ENCODE measurements at regions not wholly inside any gene's neighbourhood (a gene's known extent, or its start where the extent isn't known, plus 50 kb on each side); places are given as distances from the start of the nearest gene placed in this dataset.
"Not testable (repeated sequence)": the region's sequence is repeated elsewhere in the genome, so short reads cannot be mapped to it uniquely, and the experiment has no call there.

DNA sequence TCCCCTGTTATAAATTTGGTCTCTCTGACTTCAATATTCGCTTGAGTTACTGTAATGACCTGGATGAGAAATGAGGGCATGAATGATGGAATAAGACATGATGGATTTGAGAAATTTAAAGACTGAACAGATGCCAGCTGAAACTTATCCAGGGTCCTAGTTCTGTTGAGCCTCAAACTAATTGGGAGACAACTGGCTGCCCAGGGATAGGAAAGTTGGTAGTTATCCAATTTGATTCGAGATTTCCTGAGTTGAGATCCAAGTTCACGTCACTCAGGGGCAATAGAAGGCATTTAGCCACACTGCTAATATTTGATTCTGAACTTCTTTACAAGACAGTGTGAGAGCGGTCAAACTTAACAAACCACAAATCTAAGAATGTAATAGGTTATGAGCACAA, 159.0 kb upstream of the CXCL13 start:
- no peak for DNase-seq (ENCODE audit: low read depth)

DNA sequence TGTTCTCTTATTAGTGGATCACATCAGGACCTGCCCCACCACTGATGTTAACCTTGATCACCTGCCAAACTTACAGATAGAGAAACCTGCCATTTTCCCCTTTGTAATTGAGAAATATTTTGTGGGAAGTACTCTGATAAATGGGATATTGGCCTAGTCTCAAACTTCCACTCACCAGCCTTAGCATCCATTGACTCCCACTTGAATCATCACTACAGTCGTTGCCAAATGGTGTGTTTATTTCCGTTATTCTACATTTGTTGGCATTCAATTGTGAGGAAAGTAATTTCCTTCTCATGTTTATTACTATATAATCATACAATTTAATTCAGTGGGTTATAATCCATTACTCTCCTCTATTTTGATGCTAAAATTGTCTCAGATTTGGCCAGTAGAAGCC, 156.4 kb upstream of the CXCL13 start:
- DNase-seq (ENCODE audit: low read depth): no peak

DNA sequence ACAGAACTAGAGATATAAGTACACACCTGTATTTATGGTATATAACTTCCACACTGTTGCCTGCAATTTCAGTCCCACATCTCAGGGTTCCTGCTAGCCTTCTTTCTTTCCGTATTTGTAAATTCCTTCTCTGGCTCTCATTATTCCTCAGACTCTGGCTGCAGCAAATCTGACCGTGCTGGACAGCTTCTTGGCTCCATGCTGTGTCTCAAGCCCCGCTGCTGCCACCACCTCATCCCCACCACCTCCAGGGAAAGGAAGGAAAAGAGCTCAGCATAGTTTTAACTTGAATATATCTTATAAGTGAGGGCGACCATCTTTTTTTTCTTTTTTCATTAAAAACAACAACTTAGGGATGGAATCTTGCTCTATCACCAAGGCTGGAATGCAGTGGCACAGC, 155.6 kb upstream of the CXCL13 start:
- DNase-seq (ENCODE audit: low read depth): no peak

DNA sequence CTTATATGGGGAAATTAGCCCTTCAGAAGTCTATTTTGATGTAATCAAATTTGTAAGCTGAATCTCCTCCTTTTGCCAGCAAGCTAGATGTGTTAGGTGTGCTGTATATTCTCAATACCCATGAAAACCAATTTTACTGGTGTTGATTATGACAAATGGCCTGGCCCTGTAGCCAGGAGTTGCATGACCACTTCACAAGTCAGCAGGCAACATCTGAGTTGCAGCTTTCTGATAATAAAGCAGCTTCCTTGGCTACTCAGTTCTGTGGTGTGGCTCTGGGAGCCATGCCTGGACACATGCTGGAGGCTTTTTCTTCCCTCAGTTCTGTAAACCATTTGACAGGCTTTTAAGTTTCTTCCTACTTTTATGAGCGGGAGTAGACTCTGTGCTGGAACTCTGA, 154.1 kb upstream of the CXCL13 start:
- DNase-seq (ENCODE audit: low read depth): no peak

DNA sequence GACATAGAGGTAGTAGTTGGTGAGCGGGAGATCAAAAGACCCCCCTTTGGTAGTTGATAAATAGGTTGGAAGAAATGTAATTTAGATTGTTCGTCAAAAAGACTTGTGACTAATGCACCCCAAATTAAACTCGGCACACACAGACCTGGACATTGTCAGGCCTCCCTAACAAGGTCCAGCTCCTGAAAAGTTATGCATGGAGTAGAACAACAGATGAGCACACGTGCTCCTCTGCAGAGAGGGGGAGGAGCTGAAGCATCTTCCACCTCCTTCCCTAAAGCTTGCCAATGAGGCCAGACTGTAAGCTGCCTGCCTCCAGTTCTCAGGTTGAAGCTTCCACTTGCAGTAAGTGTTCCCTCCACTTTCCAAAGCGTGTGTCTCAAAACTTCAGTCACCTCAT, 153.5 kb upstream of the CXCL13 start:
- DNase-seq (ENCODE audit: low read depth): not testable (repeated sequence)

DNA sequence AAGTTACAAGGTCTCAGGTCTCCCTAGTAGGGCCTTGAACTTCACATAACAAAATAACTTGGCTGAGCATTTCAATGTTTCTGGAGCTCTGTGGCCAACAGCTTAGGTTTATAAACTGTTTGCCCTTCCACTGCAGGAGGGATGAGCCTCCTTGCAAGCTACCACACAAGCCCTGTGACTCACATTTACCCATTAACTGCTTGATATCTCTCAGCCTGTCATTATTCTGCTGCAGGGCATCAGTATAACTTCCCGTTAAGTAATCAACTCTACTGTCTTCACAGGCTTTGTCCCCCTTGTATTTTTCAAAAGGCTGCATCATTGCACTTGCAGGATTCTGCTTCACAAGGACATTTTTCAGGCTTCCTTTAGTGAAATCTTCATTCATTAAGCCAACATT, 151.7 kb upstream of the CXCL13 start:
- no peak for DNase-seq (ENCODE audit: low read depth)

DNA sequence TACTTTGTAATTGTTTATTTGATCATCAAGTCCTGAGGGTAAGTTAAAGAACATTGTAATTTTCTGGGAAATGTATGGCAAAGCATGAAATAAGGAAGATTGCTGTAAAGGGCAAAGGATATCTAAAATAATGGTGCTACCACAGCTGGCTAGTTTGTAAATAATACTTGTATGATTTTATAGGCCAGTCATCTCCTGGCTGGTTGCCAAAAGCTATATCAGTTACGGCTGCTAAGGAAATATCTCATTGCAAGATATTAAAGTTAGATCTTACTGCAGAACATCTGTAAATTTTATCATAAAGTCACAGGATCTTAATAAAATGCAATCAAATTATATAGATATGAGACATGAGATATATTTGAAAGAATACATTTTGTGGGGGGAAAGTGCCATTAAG, 150.8 kb upstream of the CXCL13 start:
- DNase-seq (ENCODE audit: low read depth): no peak

DNA sequence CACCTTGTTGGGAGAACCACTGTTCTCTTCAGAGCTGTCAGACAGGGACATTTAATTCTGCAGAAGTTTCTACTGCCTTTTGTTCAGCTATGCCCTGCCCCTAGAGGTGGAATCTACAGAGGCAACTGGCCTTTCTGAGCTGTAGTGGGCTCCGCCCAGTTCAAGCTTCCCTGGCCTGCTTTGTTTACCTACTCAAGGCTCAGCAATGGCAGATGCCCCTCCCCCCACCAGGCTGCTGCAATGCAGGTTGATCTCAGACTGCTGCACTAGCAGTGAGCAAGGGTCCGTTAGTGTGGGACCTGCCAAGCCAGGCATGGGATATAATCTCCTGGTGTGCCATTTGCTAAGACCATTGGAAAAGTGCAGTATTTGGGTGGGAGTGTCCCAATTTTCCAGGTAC, 141.5 kb upstream of the CXCL13 start:
- DNase-seq (ENCODE audit: low read depth): not testable (repeated sequence)

DNA sequence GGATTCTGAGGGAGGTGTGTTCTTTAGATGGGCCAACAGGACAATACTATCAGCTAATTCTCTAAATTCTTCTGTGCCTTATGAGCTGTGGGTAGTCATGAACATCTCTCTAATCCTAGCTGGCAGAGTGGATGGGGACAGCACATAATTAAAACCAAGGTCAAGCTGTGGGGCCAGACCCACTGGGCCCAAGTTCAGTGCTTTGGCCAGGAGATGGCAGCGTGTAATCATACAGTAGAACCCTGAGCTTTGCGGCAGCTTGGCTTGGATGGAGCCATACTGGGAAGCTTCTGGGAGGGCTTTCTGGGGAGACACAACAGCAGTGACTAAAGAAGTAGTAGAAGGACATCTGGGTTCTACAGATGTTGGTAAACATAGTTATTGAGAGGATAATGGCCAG, 140.3 kb upstream of the CXCL13 start:
- no peak for DNase-seq (ENCODE audit: low read depth)

DNA sequence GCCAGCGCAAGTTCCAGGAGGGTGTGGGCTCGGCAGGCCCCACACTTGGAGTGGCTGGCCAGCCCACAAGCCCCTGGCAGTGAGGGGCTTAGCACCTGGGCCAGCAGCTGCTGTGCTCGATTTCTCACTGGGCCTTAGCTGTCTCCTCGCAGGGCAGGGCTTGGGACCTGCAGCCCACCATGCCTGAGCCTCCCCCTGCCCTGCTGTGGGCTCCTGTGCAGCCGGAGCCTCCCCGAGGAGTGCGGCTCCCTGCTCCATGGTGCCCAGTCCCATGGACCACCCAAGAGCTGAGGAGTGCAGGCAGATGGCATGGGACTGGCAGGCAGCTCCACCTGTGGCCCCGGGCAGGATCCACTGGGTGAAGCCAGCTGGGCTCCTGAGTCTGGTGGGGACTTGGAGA, 139.2 kb upstream of the CXCL13 start:
- DNase-seq (ENCODE audit: low read depth): no peak

DNA sequence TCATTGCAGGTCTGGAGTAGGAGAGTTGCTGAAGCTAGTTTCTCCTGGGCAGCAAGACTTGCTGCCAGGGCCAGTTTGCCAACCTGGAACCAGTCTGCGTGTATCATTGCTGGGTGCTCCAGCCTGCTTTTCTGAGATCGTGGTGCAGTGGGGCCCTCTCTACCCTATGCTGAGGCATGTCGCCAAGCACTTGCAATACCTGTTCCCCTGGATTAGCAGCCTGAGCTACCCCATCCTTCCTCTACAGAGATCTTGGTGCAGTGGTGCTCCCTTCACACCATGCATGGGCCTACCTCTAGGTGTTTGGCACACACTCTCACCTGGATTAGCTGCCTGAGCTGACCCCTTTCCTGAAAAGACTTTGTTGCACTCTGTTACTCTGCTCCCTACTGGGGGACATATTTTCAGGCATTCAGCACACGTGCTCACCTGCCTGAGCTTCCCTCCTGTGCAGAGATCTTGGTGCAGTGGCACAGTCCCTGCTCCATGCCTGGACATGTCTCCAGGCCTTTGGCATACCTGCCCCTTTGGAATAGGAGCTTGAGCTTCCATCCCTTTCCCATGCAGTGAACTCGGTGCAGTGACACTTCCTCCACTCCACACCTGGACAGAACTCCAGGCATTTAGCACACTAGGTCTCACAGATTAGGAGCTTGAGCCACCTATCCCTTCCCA, 133.7 kb upstream of the CXCL13 start:
- no peak for DNase-seq (ENCODE audit: low read depth)

DNA sequence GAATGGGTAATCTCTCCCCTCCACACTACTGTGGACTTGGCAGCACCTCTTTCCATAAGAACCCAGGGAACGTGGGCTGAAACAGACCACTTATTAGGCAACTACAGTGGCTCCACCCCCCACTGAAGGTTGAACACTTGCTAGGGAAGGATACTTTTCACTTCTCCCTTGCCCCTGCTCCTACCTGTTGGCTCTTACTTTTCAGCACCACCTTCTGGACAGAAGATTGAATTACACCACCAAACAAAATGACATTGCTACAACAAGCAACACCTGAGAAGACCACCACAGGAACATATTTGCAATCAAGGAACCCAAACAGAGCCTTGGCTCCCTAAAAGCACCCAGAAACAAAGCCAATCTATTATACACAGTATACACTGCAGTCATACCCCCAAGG, 132.1 kb upstream of the CXCL13 start:
- no peak for DNase-seq (ENCODE audit: low read depth)

DNA sequence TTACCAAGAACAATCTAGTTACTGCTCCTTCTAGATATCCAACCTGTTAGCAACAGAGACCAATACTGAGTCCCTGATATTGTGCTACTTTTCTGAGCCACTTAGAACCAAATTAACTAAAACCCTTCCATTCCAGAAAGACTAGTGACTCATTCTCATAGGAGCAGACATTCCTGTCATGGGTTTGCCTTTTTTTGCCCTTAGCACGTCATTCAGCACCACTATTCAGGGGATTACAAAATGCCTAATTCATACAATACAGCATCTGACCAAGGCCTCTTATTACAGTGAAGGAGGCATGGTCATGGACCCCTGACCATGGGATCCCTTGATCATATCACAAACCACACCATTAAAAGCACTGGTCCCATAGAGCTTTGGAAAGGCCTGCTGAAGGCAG, 123.8 kb upstream of the CXCL13 start:
- DNase-seq (ENCODE audit: low read depth): no peak

DNA sequence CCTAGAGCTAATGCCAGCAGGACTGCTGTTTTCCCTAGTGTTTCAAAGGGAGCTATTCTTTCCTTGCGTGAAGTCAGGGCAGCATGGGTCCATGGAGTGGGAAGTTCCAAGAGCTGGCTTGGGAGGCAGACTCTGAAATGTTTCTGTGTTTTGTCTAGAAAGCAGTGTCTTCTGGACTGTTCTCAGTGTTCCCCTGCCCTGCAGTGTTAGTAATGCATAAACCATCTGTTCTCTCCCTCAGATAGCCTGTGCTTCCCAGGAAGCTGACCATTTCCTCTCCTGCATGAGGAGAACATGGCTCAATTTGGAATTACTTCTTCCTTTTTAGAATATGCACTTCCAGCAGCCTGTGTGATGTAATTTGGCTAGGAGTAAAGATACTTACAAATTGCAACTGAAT, 116.7 kb upstream of the CXCL13 start:
- DNase-seq (ENCODE audit: low read depth): no peak

DNA sequence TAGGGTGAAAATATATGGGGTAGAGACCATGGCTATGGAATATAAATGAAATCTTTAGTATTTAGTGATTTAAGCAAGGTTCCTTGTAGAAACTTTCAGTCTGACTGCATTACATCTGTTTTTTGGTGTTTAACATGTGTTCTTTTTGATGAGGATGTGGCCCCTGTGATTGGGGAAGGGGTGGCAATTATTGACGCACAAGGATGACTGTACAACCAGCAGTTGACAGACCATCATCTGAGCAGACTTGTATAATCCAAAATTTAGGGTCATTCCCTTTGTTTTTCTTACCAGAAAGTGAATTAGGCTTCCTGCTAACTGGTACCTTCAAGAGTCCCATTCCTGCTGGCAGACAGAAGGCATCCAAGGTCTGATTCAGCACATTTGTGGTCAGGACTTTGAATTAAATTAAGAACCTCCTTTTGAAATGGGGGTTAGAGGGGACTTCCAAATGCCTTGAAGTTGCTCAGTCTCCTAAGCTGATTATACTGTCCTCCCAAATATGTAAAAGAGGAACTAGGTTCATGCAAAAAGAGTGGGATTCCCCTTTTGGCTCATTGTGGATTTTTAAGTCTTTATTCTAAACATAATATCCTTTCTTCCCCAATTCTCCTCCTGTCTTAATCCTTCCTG, 112.4 kb upstream of the CXCL13 start:
- DNase-seq (ENCODE audit: low read depth): no peak

DNA sequence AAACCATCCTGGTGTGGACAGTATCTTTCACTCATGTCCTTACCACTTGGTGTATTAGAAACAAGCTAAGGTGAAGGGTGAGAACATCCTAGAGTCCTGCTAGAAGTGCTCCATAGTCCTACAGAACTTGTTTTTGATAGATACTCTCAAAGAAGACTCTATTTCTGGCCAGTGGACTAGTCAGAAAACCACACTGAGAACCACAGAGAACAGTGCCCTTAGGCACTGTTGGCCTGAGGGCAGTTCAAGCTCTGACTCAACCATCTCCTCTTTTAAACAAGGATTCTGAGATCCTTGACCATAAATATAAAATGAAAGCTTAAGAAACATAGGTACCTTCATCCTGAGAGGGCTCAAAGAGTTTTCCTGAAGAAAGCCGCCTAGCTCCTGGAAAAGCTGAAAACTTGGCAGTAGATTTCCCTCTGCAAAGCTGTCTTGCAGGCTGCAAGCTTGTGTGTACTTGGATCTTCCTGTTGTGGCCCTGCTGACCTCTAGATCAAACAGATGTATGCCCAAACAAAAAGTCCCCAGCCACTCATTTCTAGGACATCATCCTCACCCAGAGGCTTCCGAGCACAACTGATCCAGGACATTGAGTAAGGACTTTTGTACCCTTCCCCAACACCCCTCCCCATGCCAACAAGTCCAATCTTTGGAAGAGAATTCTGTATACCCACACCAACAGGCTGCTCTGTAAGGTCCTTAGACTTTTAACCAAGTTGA, 111.6 kb upstream of the CXCL13 start:
- no peak for DNase-seq (ENCODE audit: low read depth)

DNA sequence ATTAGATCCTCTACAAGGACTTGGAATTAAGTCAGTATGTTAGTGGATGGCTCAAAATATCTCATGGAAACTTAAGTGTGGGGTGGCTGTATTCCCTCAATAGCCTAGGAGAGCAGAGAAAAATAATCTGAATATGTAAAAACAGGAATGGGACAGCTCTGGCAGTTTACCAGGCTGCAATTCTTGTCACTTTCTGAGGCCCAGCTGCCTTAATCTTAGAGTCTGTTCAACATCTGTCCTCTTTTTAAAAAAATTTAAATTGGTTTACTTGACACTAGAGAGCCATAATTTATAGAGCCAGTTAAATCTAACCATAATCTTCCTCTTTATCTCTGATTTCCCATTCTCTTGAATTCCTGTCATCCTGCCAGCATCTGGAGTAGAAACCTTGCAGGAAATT, 109.2 kb upstream of the CXCL13 start:
- DNase-seq (ENCODE audit: low read depth): no peak

DNA sequence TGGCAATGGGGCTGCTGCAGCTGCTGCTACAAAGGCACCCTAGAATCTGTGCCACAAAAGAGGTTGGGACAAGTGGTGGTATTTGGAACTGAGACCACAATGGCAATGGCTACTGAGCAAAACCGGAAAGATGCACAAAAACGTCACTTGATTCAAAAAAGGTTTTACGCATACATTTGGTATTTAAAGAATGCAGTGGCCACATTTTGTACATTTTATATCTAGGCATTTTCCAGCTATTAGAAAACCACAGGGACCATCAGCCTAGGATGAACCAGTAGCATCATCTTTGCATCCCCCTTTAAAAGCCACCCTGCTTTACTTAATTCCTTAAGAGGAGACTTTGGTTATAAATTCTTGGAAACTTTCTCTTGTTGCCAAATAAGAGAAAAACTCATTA, 104.8 kb upstream of the CXCL13 start:
- no peak for DNase-seq (ENCODE audit: low read depth)

DNA sequence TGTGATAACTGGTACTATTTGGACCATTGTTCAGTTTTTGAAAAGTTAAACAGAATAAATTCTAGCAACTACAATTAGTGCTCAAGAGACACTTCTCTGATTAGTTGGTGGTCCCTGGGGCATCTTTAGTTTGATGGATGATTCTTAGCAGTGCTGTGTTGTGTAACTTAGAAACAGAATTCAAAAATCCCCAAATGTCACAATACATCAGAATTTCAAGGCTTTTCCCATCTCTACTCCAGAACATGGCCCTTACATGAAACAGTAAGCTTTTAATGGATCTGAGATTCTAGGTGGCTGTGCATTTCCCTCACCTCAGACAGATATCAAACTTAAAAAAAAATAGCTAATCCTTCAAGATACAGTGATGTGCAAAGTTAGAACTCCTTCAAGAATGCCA, 104.4 kb upstream of the CXCL13 start:
- DNase-seq (ENCODE audit: low read depth): no peak

DNA sequence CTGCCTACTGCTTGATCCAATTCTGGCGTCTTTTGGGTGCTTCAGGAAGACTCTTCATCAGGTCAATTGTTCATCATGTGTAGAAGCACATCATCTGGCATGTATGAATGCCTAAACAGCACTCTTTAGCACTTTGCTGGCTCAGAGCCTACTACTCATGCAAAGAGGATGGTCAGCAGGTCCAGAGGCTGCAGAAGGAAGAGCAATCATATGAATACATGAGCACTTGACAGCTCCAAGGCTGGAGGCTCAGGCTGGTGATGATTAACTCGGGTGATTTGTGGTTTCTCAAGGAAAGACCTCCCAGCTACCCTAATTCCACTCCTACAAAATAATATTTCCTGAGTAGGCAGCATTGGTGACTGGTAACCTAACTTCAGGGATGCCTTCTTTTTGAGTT, 103.8 kb upstream of the CXCL13 start:
- DNase-seq (ENCODE audit: low read depth): no peak

DNA sequence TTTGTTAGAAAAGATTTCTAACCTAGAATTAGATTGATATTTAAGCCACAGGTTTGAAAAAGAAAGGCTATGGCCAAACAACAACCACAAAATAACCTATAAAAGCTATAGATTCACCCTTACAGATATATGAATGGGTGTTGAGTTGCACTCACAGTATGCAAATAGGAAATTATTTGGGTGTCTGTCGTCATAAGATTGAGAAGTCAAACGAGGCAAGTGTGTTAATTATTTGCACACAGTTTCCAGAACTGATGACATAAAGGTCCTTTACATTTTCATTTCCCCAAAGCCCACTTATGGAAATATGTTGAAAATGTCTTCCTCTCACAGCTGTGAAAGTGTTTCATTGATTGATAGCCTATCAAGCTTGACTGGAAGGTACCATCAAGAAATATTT, 101.2 kb upstream of the CXCL13 start:
- no peak for DNase-seq (ENCODE audit: low read depth)

DNA sequence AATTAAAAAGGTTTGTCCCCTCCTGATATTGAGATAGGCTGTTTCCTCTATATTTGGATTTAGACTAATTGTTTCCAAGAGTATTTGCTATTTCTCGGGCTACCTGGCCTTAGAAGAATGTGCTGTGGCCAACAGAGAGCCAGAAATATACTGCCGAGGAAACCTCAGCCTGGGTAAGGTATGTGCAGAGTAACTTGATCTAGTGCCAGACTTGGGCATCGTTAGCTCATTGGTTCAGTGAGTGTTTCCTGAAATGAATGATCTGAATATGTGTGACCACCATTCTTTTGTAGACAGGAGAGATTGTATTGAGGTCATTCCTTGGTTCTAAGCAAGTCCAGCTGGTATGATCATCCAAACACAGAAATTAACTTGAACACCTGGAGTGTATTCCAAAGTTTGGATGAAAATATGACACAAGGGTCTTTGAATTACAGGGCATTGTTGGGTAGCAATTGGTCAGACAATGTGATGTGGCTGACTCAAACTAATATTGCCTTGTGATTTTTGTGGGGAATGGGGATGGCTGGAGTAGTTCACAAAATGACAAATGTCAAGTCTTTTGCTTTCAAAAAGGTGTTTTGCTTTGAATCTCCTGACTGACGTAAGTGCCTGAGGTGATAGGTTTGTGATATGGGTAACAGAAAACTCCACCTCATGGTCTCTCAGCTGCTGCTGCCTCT, 100.2 kb upstream of the CXCL13 start:
- no peak for DNase-seq (ENCODE audit: low read depth)

DNA sequence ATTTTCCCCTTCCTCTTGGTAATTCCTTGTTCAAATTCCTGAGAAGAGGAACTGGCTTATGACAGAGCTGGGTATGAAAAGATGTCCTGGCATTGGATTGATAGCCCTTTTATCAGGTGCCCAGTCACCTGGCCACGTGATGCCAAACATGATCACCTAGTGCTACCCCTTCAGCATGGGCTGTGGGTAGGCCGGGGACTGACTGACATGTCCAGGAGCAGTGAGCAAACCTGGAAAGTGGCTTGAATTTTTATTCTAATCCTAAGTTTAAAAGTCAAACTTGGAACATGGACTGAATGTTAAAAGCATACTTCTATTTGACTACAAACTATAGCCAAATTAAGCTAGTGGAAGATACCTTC, 99.7 kb upstream of the CXCL13 start:
- no peak for DNase-seq (ENCODE audit: low read depth)

Data from CMK (cell line).